BE2C (cell line): ENCODE measurements at regions not wholly inside any gene's neighbourhood (a gene's known extent, or its start where the extent isn't known, plus 50 kb on each side); places are given as distances from the start of the nearest gene placed in this dataset.

Experiments
- DNase-seq: peaks from one replicate; pipeline ENCODE4 v3.0.0-alpha.2; 2020
- H3K27me3 ChIP-seq: fragments of 250-450 bp; sonication (Bioruptor Pico); 2 replicates; pipeline ENCODE4 v1.5.1; 2020; ENCODE audit warnings: mild to moderate bottlenecking
- H3K36me3 ChIP-seq: fragments of 250-450 bp; sonication (Bioruptor Pico); 2 replicates; pipeline ENCODE4 v1.5.1; 2020; ENCODE audit warnings: mild to moderate bottlenecking
- H3K4me1 ChIP-seq: fragments of 250-450 bp; sonication (Bioruptor Pico); 2 replicates; pipeline ENCODE4 v1.5.1; 2020
- H3K4me3 ChIP-seq: 2 replicates; pipeline ENCODE4 v1.5.1; 2011; ENCODE audit warnings: low read depth, low read length
- H3K9me3 ChIP-seq: fragments of 250-450 bp; sonication (Bioruptor Pico); 2 replicates; pipeline ENCODE4 v1.5.1; 2020
- TF ChIP-seq, protein P1 (sequence below): IDR thresholded peaks from 2 replicates; pipeline ENCODE4 v1.5.1; 2012; ENCODE audit warnings: mild to moderate bottlenecking, low read depth, low read length

DNA sequence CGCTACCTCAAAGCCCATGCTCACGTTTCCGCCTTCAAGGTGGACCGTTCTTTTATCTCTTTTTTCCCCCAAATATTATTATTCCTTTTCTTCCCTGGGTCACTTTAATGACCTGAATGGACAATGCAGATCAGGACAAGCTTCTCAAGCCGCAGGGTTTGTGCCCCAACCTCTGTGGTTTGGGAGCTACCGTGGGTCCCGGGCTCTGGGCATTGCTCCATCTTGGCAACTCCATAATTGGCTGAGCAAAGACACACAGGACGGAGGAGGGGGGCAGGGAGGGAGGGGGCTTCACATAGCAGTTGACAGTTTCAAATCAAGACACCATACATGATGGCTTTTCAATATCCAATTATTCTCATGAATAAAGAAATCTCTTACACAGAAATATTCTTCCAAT, 308.1 kb upstream of the FZD8 start:
- no peaks in the 10 kb centered on the region for H3K27me3 ChIP-seq
- no peaks in the 10 kb centered on the region for H3K36me3 ChIP-seq
- TF ChIP-seq, protein P1, sequence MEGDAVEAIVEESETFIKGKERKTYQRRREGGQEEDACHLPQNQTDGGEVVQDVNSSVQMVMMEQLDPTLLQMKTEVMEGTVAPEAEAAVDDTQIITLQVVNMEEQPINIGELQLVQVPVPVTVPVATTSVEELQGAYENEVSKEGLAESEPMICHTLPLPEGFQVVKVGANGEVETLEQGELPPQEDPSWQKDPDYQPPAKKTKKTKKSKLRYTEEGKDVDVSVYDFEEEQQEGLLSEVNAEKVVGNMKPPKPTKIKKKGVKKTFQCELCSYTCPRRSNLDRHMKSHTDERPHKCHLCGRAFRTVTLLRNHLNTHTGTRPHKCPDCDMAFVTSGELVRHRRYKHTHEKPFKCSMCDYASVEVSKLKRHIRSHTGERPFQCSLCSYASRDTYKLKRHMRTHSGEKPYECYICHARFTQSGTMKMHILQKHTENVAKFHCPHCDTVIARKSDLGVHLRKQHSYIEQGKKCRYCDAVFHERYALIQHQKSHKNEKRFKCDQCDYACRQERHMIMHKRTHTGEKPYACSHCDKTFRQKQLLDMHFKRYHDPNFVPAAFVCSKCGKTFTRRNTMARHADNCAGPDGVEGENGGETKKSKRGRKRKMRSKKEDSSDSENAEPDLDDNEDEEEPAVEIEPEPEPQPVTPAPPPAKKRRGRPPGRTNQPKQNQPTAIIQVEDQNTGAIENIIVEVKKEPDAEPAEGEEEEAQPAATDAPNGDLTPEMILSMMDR = no peak
- H3K4me1 ChIP-seq = no peaks in the 10 kb centered on the region
- H3K9me3 ChIP-seq = no peaks in the 10 kb centered on the region
- DNase-seq = no peak
- no peak overlapping the region for H3K4me3 ChIP-seq

DNA sequence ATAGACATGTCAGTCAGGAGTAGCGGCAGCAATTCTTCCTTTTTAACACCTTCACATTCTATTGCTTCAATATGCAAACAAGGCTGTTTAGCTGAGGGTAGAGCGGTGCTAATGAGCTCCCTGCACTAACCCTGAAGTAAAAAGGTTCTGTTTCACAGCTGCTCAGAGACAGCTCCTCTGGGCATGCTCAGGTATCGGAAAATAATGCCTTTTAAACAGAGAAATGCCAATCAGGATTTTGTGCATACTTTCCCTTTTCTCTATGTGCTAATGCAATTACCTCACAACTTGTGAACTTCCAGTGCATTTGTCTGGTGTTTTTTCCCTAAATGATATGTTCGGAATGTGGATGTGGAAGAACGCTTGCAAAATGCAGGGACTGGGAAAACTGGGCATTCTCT, 307.7 kb upstream of the FZD8 start:
- Histone ChIP-seq H3K4me1 (no peaks in the 10 kb centered on the region), H3K4me3 (no peak overlapping the region), H3K27me3 (no peaks in the 10 kb centered on the region), H3K36me3 (no peaks in the 10 kb centered on the region), H3K9me3 (no peaks in the 10 kb centered on the region)
- DNase-seq = no peak
- TF ChIP-seq, protein P1 = no peak

DNA sequence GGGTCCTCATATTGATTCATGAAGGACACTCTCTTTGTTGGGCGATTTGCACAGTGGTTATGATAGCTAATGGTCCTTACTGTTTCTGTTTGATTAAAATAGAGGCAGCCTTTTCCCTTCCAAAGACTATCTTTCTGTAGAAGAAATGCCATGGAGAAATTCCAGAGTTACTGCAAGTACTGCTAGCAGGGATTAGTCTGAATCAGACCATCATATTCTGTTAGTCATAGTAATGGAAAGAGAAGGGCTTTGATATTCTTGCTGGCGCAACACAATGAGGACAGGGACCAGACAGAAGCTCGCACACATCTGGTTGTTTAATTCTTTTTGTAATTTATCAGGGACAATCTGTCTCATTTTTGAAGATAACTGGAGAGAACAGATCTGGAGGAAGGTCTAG, 304.5 kb upstream of the FZD8 start:
- H3K27me3 ChIP-seq = no peaks in the 10 kb centered on the region
- H3K4me3 ChIP-seq = no peak overlapping the region
- no peaks in the 10 kb centered on the region for H3K4me1 ChIP-seq
- H3K36me3 ChIP-seq = no peaks in the 10 kb centered on the region
- TF ChIP-seq, protein P1 = no peak
- no peaks in the 10 kb centered on the region for H3K9me3 ChIP-seq
- no peak for DNase-seq

DNA sequence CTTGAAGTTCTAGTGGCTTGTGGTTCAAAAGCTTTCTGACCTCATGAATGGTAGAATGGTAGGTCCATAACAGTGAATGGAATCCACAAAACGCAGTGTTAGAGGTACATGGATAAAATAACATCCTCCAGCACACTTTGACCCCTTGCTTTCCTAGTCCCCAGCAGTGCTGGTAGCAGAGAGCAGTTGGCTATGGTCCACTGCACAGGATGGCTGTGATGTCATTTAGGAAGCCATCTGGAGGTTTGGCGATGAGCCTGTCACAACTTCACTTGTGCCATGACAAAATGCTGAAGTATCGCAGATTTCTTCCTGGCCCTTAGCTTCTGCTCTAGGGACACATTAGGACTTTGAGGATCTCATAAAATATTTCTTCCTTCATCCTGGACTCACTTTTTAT, 300.0 kb upstream of the FZD8 start:
- no peaks in the 10 kb centered on the region for H3K4me1 ChIP-seq
- no peaks in the 10 kb centered on the region for H3K9me3 ChIP-seq
- TF ChIP-seq, protein P1 = no peak
- H3K4me3 ChIP-seq = no peak overlapping the region
- H3K36me3 ChIP-seq = no peaks in the 10 kb centered on the region
- peak; percentile 59 for DNase-seq
- H3K27me3 ChIP-seq = no peaks in the 10 kb centered on the region

DNA sequence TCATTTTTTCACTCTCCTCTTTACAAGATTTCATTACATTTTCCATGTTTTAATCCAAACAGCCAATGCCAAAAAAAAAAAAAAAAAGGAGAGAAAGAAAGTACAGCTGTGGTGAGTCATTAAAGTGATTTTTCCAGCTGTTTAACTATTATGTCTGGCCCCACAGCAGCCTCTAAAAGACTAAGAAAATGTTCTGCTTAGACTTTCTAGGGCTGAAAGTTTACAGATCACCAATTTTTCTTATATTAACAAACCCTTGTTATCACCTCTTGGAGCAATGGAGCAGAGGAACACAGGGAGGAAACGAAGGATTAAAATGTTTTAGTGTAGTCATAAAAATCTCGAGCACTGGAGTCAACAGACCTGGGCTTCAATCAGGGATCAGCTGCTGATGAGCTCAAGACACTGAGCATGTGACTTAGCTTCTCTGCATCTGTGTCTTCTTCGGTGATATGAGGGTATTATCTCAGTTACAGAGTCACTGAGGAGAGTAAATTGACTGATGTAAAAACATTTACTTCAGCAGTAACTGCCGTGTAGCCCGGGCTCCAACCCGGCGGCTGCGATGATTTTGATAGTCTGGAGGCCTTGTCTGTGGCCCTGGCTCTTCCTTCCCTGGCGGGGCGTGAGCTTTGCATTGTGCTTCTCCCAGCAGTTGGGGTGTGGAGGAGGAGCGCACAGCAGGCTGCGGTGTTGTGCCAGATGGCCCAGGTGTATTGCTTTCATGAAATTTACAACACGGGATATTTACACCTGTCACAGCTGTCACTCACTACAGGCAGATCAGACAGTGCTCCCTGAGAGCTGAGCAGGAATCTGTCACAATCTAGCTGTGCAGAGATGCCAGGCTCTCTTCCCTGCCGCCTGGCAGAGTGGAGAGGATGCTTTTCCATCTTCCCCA, 298.3 kb upstream of the FZD8 start:
- peak; percentile 54 for DNase-seq
- H3K4me3 ChIP-seq = no peak overlapping the region

DNA sequence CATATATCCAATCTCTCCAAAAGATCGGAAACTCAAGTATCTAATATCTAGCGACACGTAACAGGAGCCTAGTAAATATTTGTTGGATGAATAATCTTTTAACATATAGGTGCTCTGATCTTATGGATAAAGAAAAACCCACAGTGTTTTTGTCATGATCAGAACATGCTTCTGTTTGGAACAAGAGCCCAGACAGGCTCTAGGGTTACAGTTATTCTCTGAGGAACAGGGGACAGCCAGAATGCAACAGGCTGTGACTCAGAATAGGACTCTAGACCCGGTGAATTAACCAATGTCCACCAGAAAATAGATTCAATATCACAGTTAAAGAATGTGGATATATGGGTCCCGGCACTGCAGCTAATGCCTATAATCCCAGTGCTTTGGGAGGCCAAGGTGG, 296.1 kb upstream of the FZD8 start:
- no peak overlapping the region for H3K4me3 ChIP-seq
- TF ChIP-seq, protein P1 = no peak
- no peaks in the 10 kb centered on the region for H3K9me3 ChIP-seq
- H3K4me1 ChIP-seq = no peaks in the 10 kb centered on the region
- H3K27me3 ChIP-seq = no peaks in the 10 kb centered on the region
- no peaks in the 10 kb centered on the region for H3K36me3 ChIP-seq
- DNase-seq = no peak

More for the DNA sequence above, 298.3 kb upstream of the FZD8 start:
- no peaks in the 10 kb centered on the region for H3K36me3 ChIP-seq
- H3K9me3 ChIP-seq = no peaks in the 10 kb centered on the region
- H3K27me3 ChIP-seq = no peaks in the 10 kb centered on the region
- H3K4me1 ChIP-seq = no peaks in the 10 kb centered on the region
- TF ChIP-seq, protein P1 = no peak
